GM12892 (cell line): ENCODE measurements at regions not wholly inside any gene's neighbourhood (a gene's known extent, or its start where the extent isn't known, plus 50 kb on each side); places are given as distances from the start of the nearest gene placed in this dataset.

Experiments used
- POLR2A ChIP-seq: IDR thresholded peaks from 2 replicates; pipeline ENCODE4 v1.6.1; 2011; ENCODE audit warnings: low read depth, low read length, control low read depth
- POLR2AphosphoS5 ChIP-seq: IDR thresholded peaks from 2 replicates; pipeline ENCODE4 v1.6.1; 2011; ENCODE audit warnings: low read depth, low read length, control low read depth

DNA sequence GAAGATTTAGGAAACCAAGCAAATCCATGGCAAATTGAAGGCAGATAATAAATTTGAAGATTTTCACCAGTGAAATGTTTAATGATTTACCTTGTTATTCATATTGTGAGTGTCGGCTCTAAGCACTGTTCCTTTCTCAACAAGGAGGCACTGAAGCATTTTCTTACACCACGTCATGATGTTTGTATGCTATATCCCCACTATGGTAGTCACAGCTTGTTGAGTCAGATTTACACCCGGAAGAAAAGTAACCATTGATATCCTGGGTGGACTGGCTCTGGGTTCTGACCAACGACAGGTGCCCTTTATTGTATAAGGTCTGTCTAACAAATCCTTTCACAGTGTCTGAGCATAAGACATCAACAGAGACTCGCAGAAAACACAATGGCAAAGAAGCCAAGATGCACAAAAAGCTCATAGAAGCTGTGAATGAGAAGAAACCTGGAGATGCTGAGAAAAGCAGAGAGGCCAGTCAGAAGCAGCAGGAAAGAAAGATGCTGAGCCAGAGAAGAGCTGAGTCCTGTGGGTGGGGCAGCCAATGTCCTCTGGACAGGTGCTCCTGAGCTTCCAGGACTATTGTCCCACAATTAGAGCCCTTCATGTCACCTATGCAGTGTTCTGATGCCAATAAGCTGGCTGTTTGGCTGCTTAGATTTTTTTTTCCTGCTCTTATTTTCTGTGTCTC, 49.7 kb upstream of the ARHGAP5 start:
- no peak for TF ChIP-seq POLR2AphosphoS5
- TF ChIP-seq POLR2A = no peak
